Tongue (tissue), 1 donor: ENCODE measurements at regions not wholly inside any gene's neighbourhood (a gene's known extent, or its start where the extent isn't known, plus 50 kb on each side); places are given as distances from the start of the nearest gene placed in this dataset.

Experiments
- DNase-seq: peaks from one replicate; pipeline ENCODE4 v3.0.0-alpha.2; 2015

GRCh38 chr12:31867292-31867691, 91.9 kb upstream of the RESF1 start:
- DNase-seq: no peak

- no peak for DNase-seq
These were observed 92.7 kb upstream of the RESF1 start for GRCh38 chr12:31866523-31866922.

- no peak for DNase-seq
These were observed 94.2 kb upstream of the RESF1 start for GRCh38 chr12:31865023-31865422.

- no peak for DNase-seq
These were observed 97.9 kb upstream of the RESF1 start for GRCh38 chr12:31861360-31861759.

DNA sequence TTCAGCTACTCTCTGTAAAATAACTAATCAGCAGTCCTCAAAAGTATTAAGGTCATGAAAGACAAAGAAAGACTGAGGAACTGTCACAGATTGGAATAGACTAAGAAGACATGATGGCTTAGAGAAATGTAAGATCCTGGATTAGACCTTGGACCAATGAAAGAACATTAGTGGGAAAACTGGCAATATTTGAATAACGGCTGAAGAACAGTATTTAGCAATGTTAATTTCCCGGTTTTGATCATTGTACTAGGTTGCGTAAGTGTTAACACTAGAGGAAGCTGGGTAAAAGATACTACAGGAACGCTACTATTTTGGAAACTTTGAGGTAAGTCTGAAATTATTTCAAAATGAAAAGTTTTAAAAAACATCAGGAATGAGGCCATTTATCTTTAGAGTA, 98.8 kb upstream of the RESF1 start:
- DNase-seq: no peak

DNA sequence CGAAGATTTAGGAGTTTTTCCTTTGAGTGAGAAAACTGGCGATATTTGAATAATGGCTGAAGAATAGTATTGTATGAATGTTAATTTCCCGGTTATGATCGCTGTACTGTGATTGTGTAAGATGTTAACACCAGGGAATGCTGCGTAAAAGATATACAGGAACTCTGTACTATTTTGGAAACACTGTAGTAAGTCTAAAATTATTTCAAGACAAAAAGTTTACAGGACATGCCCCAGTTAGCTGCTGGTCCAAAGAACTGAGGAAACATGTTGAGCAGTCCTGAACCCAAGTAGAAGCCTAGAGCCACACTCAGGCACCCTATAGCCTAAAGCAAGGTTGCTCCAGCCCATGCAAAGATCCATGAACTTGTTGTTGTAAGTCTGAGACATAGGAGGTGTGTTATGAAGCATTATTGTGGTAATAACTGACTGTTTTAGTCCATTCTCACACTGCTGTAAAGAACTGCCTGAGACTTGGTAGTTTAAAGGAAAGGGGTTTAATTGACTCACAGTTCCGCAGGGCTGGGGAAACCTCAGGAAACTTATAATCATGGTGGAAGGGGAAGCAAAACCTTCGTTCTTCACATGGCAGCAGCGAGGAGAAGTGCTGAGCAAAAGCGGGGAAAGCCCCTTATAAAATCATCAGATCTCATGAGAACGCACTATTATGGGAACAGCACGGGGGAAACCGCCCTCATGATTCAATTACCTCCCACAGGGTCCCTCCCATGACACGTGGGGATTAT, 99.8 kb upstream of the RESF1 start:
- DNase-seq: no peak

- no peak for DNase-seq
These were observed 103.8 kb upstream of the RESF1 start for GRCh38 chr12:31855427-31855826.

- no peak for DNase-seq
These were observed 105.2 kb upstream of the RESF1 start for GRCh38 chr12:31853977-31854376.

DNA sequence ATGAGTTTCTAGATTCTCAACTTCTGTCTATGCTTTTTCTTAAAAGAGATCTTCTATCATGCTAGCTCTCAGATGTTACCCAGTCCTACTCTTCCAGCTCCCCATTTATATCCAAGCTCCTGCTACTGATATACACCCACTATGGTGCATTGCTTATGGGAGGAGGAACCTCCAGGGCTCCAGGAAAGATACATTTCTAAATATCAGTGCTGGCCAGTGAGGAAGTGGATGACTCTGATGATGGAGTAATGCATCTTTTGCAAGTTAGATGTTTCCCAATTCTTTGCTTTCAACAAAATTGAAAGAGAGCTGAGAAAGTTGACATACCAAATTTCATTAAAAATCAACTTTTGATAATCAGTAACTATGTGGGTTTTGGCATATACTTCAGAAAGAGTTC, 105.7 kb upstream of the RESF1 start:
- DNase-seq: no peak

GRCh38 chr12:31850268-31850667, 108.9 kb upstream of the RESF1 start:
- DNase-seq: no peak

DNA sequence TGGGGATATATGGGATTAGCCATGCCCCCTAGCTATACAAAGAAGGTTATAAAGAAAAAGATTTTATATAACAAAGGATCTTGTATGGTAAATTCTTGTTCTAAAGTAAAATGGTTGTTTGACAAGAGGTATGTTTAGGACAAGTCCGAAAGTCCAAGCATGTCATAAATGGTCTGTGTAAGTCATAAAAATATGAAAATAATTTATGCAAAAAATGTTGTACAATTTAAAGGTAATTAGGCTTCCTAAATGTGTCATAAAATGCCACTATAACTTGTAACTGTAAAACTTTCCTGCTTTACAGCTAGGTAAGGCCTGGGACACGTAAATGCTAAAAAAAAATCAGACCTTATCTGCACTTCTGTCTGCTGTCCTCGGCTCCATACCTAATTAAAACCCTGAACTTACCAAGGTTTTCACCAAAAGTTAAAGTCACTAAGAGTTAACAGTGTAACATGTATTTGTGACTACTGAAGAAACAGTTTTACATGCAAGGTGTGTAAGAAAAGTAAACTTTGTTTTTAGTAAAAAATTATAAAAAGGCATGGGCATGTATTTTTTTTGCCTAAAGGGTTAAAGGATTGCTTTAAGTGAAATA, 110.0 kb upstream of the RESF1 start:
- DNase-seq: no peak

DNA sequence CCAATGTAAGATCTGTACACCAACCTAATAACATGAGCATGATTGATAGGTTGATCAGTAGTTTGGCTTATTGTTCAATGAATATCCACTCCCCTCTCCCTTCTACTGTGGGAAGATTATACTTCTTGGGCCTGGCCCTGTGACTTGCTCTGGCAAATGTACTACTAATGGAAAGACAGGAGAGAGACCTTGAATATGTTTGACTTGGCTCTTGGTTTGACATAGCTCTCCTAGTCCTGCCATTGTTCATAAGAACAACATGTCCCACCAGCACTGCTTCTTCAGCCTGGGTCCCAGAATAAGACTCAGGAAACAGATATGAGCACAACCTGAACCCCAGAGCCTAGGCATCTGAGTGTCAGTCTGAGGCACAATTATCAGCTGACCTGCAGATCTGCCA, 112.8 kb upstream of the RESF1 start:
- DNase-seq: no peak

DNA sequence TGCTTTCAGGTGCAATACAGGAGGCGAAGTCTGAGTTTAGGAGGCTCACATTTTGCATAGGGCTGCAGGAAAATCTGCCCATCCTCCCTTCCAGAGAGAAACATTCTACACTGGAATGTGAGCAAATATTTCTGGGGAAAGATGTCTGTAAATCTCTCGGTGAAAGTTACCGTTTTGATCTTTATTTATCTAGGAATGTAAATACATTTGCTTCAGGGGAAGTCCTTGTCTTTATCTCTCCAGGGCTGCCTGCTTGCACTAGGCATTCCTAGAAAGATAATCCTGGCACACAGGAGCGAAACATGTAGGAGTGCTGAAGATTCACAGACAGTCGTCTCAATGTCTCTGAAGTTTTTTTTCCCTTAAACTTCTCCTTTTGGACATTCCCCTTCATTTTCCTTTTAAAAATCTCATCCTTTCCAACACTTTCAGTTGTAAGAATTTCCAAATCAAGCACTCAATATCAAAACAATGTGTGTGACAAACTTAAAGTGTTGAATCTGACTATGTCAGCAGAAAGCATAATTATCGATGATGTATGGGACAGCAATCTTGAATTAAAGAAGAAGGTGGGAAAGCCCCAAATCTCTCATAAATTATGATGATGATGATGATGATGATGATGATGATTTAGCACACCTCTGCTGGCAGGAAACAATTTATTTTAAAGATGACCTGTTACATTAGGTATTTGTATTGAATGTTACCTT, 113.4 kb upstream of the RESF1 start:
- no peak for DNase-seq

GRCh38 chr12:31843398-31844095, 114.7 kb upstream of the AMN1 start:
- no peak for DNase-seq

GRCh38 chr12:31837913-31838312, 109.1 kb upstream of the AMN1 start:
- no peak for DNase-seq

GRCh38 chr12:31835276-31835882, 106.6 kb upstream of the AMN1 start:
- DNase-seq: no peak

- DNase-seq: no peak
These were observed 105.3 kb upstream of the AMN1 start for GRCh38 chr12:31834150-31834549.

GRCh38 chr12:31832740-31833729, 104.2 kb upstream of the AMN1 start:
- DNase-seq: no peak

- no peak for DNase-seq
These were observed 99.2 kb upstream of the AMN1 start for GRCh38 chr12:31828071-31828470.

GRCh38 chr12:31822761-31823160, 93.9 kb upstream of the AMN1 start:
- no peak for DNase-seq

GRCh38 chr12:31821484-31821883, 92.7 kb upstream of the AMN1 start:
- no peak for DNase-seq
